ENCODE measurements at regions not wholly inside any gene's neighbourhood (a gene's known extent, or its start where the extent isn't known, plus 50 kb on each side); places are given as distances from the start of the nearest gene placed in this dataset.

DNA sequence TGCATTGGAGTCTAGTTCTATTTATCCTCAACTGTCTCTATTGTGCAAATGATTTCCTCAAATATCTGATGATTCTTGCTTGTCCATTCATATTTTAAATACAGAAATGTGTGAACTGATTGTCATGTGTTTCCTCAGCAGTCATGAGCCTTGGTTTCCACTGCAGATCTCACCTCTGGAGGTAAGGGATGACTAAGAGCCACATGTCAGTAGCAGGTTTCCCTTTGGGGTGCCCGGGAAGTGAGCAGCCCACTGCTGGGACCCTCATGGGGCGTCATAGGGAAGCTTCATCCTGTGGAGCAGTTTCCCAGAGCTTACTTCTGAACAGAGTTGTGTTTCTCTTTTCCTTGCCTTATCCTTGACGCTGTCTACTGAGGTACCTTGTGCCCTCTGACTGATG lies 149.2 kb upstream of the TOPAZ1 start:
- DNase-seq (ENCODE audit: low read depth), result no peak

DNA sequence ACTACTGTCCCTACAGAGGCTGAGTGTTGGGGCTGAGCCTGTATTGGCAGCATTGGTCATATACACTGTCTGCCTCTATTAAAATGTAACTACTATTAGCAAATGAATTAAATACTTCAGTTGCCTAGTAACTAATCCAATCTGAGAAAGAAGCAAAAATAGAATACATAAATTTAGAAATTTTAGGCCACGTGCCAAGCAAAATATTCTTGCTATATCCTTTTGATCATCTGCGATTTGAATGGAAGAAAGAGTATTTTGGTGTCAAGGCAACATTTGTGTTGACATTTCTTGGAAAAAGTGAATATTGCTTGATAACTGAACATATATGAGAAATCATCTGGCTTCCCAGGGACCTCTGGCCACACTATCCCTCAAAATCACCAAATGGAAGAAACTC lies 148.2 kb upstream of the TOPAZ1 start:
- peak; percentile 19 for DNase-seq (ENCODE audit: low read depth)

DNA sequence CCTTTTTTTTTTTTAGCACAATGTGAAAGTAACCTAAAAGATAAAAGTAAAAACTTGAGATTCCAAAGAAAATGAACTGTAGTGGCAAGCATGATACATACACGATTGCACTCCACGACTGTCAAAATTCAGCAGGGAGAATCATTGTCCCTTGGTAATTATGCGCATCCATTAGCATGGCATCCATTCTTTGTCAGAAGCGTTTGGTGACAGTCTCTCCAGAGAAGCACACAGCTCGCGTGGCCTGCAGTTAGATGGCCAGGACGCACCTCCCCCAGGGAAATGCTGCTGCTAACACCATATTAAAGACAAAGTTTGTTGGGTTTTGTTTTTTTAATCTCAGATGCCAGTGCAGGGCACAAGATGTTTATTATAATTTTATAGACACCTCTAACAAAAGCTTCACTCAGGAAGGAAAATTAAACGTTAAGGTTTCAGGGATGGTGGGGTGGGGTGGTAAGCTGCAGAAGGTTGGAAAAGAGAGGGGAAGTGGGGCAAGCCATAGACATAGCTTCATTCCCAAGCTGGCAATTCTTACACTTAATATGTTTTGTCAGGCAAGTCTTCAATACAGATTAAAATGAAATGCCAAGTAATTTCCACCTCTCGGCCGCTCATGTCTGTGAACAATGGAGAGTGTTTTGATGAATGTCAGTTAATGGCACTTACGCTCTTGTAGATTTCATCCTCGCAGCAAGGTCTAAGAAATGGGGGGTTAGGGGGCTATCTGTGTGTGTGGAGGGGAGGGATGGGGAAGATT lies 142.8 kb upstream of the TOPAZ1 start:
- no peak for DNase-seq (ENCODE audit: low read depth)

DNA sequence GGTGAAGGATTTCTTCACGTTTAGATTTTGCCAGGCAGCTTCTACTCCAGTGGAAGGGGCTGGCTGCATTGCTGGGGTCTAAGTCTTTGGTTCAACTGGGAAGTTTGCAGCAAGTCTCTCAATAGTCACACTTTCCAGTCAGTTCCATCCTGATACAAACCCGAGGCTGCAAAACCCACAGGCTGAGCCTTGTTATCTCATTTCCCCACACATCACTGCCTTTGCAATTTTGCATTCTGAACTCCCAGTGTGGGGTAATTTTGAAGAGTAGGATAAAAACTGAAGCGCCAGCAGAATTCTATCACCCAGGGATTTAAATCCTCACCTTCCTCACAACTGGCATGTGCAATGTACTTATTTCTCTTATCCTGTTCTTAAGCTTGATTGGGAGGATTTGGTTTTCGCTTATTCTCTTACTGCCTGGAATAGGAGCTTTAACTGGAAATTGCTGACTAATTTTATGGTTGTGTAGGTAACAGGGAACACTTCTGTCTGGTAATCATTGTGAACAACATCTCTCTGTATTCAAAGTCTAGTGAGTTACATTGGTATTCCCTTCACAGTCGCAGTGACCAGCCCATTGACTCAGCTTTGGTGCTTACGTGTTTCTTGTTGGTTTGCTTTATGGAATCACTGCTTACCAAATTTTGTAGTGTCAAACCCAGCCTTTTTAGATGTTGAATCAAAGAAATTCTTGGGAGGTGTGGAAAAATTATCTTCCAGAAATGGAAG lies 142.0 kb upstream of the TOPAZ1 start:
- no peak for DNase-seq (ENCODE audit: low read depth)

DNA sequence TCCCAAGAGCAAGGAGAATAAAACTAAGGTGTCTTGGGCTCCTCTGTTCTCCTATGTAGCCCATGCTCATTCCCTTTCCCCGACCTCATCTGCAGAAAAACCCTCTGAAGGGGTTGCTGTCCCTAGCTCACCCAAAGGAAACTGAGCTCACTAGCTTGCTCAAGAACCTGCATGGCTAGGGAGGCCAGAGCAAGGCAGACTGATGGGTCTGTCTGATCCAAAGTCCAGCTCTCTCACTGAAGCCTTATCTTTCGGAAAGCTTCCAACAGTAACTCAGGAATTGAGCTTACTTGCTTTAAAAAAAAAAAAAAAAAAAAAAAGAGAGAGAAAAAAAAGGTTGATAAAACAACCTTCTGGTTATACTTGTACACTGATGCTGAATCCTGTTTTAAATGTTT lies 141.4 kb upstream of the TOPAZ1 start:
- DNase-seq (ENCODE audit: low read depth), result no peak

DNA sequence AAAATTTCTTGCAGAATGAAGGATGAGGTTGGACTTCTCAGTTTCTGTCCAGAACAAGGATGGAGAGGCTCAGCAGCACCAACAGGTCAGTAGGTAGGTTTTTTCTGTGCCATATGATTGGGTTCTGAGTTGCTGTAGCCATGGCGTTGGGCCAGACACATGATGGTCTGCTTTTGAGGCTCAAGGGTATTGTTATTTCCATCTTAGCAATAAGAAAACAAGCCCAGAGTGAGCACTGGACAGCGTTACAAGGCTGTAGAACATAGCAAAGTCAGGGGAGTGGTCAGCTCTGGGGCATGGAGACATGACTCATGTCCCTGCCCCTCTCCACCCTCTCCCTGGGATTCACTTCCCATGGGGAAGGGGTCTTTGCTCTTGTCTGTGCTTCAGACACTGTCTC lies 137.6 kb upstream of the TOPAZ1 start:
- no peak for DNase-seq (ENCODE audit: low read depth)

DNA sequence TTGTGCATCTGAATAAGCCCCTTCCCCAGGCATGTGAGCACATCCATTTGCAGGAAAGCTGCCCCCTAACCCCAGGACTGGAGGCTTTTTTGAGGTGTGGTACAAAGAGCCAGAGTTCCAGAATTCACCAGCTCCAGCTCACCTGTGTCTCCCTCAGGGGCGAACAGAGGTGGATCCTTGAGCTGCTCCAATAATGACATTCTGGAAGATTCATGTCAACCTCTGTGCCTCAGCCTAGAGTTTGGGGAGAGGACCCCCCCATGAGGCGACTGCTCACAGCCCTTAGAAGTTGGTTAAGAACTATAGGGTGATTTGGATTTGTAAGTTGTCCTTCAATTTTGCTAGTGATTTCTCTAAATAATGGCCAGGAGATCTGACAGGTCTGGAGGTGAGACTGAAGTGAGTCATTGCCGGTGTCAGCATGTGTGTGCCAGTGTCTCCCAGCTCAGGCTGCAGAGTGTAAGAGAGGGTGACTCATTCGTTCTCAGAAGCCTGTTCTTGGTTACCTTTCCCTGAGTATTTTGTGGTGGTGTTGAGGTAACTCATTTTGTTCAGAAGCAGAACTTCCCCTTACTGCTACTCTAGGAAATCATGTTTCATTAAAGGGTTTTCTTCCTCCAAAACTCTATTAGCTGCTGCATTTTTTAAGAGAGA lies 136.9 kb upstream of the TOPAZ1 start:
- no peak for DNase-seq (ENCODE audit: low read depth)

DNA sequence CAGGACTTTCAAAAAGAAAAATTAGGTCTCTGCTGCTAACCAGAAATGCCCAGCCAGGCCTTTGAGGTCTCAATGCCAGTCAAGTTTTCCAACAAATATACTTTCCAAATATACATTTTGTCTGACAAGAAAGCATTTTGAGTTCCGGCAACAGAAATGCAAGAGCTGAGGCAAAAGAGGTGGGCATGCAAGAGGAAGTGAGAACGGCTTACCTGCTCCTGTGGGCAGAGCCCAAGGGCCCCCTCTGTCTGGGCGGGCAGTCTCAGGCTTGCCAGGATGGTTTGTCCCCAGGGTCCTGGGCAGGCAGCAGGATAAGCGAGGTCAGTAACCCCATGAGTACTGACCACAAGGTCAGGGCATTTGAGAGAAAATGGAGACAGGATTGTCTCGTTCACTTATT lies 136.1 kb upstream of the TOPAZ1 start:
- DNase-seq (ENCODE audit: low read depth), result no peak

DNA sequence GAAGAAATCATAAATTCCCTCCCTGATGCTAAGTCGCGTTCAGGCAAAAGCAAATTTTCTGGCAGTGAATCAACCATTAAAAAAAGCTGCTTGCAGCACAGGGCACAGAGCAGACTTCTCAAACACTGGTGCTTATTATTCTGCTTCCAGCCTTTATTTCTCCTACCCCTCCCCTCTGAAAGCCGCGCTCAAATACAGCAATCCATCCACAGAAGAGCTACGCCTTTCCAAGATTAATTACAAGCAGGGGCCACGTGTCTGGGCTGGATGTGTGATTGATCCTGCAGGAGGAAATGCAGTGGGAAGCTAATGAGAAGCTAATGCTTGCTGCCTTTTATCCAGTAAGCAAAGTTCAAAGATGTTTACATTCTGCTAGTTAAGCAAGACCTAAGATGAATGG lies 134.9 kb upstream of the TOPAZ1 start:
- no peak for DNase-seq (ENCODE audit: low read depth)

DNA sequence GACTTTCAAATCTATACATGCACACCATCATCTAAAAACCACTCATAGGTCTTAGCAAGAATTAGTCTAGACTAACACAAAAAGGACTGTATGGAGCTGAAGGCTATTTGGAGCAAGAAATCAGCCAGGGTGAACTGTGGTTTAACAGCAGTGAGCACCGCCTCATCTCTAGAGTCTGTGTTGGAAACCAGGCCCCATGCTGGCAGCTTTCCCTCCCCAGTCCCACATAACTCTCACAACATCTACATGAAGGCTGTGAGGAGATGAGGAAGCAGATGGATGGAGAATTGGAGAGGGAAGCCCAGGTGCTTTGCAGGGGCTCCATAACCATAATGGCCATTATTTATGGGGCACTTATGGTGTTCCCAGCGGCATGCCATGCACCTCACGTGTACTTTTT lies 133.2 kb upstream of the TOPAZ1 start:
- DNase-seq (ENCODE audit: low read depth), result no peak

DNA sequence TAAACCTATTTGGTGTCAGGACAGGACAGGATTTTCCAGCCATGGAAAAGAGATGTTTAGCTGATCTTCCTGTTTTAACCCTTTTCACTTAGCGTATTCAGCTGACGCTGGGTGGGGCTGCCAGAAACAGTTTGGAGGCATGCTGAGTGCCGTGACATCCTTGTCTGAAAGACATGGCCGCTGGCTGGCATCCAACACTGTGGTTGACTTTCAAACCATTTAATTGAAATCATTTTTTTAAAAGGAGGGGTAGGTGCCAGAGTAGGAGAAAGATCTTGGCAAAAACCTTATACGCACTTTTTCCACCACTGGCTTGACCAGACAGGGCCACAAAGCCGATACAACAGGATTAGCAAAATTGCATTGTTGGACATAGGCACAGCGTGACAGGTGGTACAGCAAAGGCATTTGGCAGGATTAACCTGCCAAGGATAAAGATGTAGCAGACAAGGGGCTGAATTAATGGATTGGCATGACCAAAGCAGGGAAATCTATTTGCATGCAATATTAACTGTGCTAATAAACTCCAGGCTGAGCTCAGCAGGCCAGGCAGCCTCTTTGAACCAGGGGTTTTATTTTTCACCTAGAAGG lies 131.8 kb upstream of the TOPAZ1 start:
- no peak for DNase-seq (ENCODE audit: low read depth)

DNA sequence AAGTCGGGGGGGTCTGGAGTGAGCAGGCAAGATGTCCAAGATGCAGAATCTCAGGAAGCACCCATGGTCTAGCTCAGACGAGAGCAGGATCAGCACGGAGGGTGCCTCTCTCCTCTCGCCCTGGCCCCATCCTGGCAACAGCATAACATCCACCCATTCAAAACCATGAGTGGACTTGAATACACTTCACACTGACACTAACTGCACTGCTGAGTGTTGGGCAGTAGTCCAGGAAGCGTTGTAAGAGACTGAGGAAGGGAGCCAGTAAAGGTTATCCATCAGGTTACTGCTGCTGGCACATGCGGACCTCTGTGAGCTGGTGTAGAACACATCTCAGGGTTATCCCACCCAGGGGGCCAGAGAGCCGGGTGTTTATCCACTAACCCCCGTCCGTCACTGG lies 131.0 kb upstream of the TOPAZ1 start:
- no peak for DNase-seq (ENCODE audit: low read depth)

DNA sequence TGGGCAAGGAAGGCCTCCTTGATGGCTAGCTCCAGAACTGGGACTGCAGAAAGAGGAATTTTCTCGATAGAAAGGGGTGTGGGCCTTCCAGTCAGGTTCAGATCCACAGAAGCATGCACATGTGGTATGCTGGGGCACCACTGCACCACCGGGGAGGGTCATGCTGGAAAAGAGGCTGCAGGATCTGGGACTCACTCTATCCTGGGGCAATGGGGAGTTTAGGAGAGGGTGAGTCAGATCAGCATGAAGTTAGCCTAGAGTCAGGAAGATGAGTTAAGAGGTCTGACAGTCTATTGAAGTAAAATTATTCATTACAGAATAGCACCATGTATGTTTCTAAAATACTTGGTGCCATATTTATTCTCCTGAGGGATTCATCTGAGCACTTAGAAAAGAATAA lies 130.2 kb upstream of the TOPAZ1 start:
- no peak for DNase-seq (ENCODE audit: low read depth)

DNA sequence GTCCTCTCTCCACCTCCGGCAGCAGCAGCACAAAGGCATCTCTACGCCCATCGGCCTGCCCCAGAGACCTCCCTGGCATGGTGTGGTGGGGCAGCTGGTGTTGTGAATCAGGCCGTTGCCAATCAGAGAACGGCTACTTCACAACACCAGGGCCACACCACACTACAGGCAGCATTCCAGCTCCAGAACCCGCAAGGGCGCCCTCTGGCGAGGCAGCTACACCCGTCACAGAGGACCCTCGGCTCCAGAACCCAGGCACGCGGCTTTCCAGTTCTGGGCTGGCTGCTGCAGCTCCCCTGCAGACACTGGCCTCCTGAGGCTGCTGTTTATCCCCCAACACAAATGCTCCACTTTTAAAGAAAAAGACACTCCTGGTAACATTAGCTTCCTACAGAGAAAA lies 127.5 kb upstream of the TOPAZ1 start:
- DNase-seq (ENCODE audit: low read depth), result no peak

DNA sequence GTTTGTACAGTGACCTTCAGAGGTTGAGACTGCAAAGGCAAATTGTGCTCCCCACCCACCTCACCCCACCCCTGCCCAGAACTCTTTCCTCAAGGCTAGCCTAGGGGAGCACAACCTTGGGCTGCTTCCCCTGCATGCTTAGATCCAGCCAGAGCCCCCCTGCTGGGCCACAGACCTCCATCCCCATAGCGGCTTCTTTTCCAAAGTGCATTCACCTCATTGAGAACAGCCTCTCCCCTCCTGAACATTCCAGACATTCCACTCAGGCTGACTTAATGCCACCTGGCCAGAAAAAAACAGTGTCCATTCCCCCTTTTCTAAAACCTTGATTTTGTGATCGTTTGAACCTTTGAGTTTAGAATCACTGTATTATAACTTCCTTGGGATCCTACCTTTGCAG lies 124.4 kb upstream of the TOPAZ1 start:
- DNase-seq (ENCODE audit: low read depth), result no peak

DNA sequence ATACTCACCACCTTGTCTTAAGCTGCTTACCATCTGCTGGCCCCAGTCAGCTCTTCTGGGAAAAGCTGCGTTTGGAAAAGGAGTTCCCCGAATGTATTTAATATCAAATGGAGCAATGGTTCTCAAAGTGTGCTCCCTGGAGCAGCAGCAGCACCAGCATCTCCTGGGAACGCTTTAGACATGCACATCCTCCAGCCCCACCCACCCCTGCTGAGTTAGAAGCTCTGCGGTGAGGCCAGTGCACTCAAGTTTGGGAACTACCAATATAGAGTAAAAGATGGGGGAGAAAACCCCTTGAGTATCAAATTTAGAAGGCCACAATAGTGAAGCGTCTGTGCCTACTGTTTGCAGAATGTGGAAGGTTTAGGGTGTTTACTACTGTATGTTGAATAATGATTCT lies 124.0 kb upstream of the TOPAZ1 start:
- DNase-seq (ENCODE audit: low read depth), result no peak

DNA sequence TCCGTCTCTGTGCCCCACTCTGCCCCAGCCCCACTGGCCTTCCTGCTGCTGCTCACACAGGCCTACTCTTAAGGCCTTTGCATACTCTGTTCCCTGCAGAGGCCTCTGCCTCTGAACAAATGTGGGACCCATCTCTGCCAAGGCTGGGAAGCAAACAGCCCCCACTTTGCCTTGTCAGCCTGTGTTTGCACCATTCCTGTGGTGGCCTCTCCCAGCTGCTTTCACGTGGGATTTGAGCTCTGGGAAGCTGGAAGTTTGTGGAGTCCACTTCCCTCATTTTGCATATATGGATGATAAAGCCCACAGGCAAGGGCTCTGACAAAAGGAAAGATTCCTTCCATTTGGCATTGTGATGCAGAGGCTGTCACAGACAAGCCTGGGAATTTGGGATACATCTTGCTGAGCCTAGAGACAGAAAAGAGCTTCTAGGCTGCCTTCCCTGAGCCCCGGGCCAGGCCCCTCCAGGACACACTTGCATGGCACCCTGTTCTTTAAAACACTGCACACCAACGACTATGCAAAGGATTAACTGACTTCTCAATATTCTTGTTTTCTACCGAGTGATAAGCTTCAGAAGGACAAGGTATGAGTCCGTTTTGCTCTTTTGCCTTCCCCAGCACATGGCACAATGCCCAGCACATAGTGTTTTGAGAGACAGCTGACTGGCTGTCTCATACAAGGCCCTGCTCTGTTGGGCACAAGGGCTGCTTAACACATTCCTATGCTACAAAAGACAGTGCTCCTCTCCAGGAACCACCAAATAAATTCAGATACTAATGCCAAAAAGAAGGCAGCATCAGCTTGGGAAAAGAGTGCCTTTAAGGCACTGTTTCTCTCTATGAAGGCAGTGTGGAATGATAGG lies 120.7 kb upstream of the TOPAZ1 start:
- DNase-seq (ENCODE audit: low read depth), result no peak

DNA sequence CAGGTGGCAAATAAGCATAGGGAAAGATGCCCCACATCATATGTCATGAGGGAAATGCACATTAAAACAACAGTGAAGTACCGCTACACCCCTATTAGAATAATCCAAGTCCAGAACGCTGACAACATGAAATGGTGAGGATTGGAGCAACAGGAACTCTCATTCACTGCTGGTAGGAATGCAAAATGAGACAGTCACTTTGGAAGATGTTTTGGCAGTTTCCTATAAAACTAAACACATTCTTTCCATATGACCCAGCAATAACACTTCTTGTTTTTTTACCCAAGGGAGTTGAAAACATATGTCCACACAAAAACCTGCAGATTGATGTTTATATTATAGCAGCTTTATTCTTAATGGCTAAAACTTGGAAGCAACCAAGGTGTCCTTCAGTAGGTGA lies 116.4 kb upstream of the TOPAZ1 start:
- DNase-seq (ENCODE audit: low read depth), result no peak

DNA sequence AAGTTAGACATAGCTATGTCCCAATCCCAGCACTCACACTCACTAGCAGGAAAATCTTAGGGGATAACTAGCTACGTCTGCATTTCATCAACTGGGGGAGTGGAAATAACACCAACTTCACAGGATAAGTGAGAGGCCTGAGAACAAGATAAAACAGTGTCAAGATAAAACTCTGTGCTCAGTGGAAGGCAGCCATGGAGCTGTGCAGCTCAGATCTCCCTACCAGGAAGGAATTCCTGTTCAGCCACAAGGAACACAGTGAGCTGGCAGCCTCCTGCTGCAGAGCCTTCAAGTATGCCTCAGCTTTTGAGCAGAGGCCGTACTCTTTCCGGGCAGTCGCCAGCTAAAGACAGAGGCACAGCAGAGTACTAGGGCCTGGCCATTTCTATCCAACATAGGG lies 115.8 kb upstream of the TOPAZ1 start:
- DNase-seq (ENCODE audit: low read depth), result peak; percentile 25

DNA sequence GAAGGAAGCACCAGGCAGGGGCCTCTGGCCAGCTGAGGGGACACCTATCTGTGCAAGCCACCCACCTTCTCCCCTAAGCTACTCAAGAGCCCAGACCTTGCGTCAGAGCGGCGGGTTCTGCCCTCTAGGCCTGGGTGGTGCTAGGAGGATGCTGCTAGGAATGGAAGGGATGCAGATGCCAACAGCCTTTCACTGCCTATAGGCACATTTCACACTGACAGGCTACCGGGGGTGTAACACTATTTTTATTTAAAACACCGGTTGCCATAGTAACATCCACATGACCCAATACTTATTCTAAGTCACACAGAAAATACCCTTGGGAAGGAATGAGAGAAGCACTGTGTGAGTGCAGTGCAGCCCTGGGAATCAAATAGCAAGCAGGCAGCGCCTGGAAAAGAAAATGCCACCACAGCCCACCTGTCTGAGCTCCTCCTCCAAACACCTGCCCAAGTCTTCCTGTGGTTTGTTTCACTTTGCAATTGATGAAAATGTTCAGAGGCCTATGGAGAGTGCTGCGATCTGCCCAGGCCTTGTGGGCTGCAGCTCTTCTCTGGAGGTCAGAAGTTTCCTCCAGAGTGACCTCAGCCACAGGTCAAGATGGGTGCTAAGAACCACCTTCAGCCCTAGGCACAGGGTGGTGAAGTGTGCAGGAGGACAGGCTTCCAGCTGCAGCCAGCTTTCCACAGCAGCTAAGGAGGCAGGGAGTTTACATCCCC lies 113.5 kb upstream of the TOPAZ1 start:
- DNase-seq (ENCODE audit: low read depth), result no peak

DNA sequence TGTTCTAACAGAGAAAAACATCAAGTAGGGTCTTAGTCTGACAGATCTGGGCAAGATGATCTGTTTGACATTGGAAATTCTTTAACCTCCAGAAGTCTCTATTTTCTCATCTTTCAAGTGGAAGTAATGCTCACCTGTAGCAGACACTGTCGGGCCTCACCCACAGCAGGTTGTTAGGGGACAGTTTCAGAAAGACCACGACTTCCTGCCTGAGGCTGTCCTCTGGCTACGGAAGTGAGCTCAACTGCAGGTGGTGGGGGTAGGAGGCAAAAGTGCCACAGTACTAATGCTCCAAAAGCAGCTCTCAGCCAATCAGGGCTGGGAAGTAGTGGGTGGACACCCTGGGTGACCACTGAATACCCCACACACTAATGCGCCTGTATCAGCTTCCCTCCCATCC lies 111.4 kb upstream of the TOPAZ1 start:
- DNase-seq (ENCODE audit: low read depth), result no peak
